HG02938 (cell line): ENCODE measurements at regions not wholly inside any gene's neighbourhood (a gene's known extent, or its start where the extent isn't known, plus 50 kb on each side); places are given as distances from the start of the nearest gene placed in this dataset.
A peak's percentile ranks its signal among the peaks of the same experiment; 100 is the strongest.
"Not testable (repeated sequence)": the region's sequence is repeated elsewhere in the genome, so short reads cannot be mapped to it uniquely, and the experiment has no call there.

Source experiments
- ATAC-seq: cut with Tn5 transposase; IDR thresholded peaks from one replicate; pipeline ENCODE4 v1.9.1; 2021; ENCODE audit warnings: mild to moderate bottlenecking, moderate library complexity; ENCODE audit not compliant: unreplicated experiment

- ATAC-seq: no peak
These were observed 55.1 kb upstream of the TLR4 start for GRCh38 chr9:117649126-117649525.

- peak; percentile 14 for ATAC-seq
These were observed 59.1 kb upstream of the TLR4 start for GRCh38 chr9:117644932-117645636.

- ATAC-seq: peak; percentile 84
These were observed 59.9 kb upstream of the TLR4 start for GRCh38 chr9:117644133-117644931.

- no peak for ATAC-seq
These were observed 60.9 kb upstream of the TLR4 start for GRCh38 chr9:117643288-117643654.

GRCh38 chr9:117642571-117643287 lies 61.5 kb upstream of the TLR4 start:
- not testable (repeated sequence) for ATAC-seq

- ATAC-seq: no peak
These were observed 67.5 kb upstream of the TLR4 start for GRCh38 chr9:117636681-117637080.

- no peak for ATAC-seq
These were observed 79.0 kb upstream of the TLR4 start for GRCh38 chr9:117625154-117625553.

- no peak for ATAC-seq
These were observed 80.1 kb upstream of the TLR4 start for GRCh38 chr9:117624106-117624505.

GRCh38 chr9:117622347-117622746 lies 81.9 kb upstream of the TLR4 start:
- no peak for ATAC-seq

GRCh38 chr9:117616431-117616831 lies 87.8 kb upstream of the TLR4 start:
- ATAC-seq: no peak

GRCh38 chr9:117612317-117612716 lies 91.9 kb upstream of the TLR4 start:
- ATAC-seq: no peak

- ATAC-seq: no peak
These were observed 106.2 kb upstream of the TLR4 start for GRCh38 chr9:117597977-117598376.

GRCh38 chr9:117596678-117597077 lies 107.5 kb upstream of the TLR4 start:
- no peak for ATAC-seq

- no peak for ATAC-seq
These were observed 108.6 kb upstream of the TLR4 start for GRCh38 chr9:117595650-117596049.

- no peak for ATAC-seq
These were observed 116.9 kb upstream of the TLR4 start for GRCh38 chr9:117587263-117587662.

GRCh38 chr9:117574099-117574498 lies 130.1 kb upstream of the TLR4 start:
- ATAC-seq: no peak

GRCh38 chr9:117564839-117565238 lies 139.4 kb upstream of the TLR4 start:
- ATAC-seq: no peak

GRCh38 chr9:117561761-117562160 lies 142.4 kb upstream of the TLR4 start:
- ATAC-seq: no peak

- ATAC-seq: peak; percentile 86
These were observed 141.2 kb upstream of the ASTN2 start for GRCh38 chr9:117555964-117556629.

- ATAC-seq: no peak
These were observed 138.0 kb upstream of the ASTN2 start for GRCh38 chr9:117552811-117553210.

- no peak for ATAC-seq
These were observed 136.3 kb upstream of the ASTN2 start for GRCh38 chr9:117551171-117551570.
